OCI-LY3 (cell line): ENCODE measurements at regions not wholly inside any gene's neighbourhood (a gene's known extent, or its start where the extent isn't known, plus 50 kb on each side); places are given as distances from the start of the nearest gene placed in this dataset.

Experiments used
- H2AFZ ChIP-seq: fragments of 200-600, 300-600 bp; shearing (Covaris generic); 2 replicates; pipeline ENCODE4 v1.6.0; 2014; ENCODE audit warnings: antibody characterized with exemption, low read depth, low read length
- H3K27ac ChIP-seq: fragments of 200-600, 300-600 bp; sonication (generic); 2 replicates; pipeline ENCODE4 v1.5.1; 2014; ENCODE audit warnings: mild to moderate bottlenecking, low read length, moderate library complexity, mixed read lengths
- H3K27me3 ChIP-seq: fragments of 200-600, 300-600 bp; sonication (generic); 2 replicates; pipeline ENCODE4 v1.6.1; 2014; ENCODE audit warnings: low read depth, low read length, mixed read lengths
- H3K36me3 ChIP-seq: fragments of 200-600, 300-600 bp; sonication (generic); replicated peaks from 2 replicates; pipeline ENCODE3; 2014; ENCODE audit warnings: low read depth, low read length, mixed read lengths
- H3K4me1 ChIP-seq: fragments of 300-600, 200-600 bp; sonication (generic); 2 replicates; pipeline ENCODE4 v1.6.1; 2014; ENCODE audit warnings: low read length, mixed read lengths
- H3K4me2 ChIP-seq: fragments of 200-600, 300-600 bp; sonication (generic); 2 replicates; pipeline ENCODE4 v1.6.1; 2014; ENCODE audit warnings: low read length, mixed read lengths
- H3K4me3 ChIP-seq: fragments of 300-600, 200-600 bp; sonication (generic); 2 replicates; pipeline ENCODE4 v1.5.1; 2014; ENCODE audit warnings: antibody characterized with exemption, mild to moderate bottlenecking, low read length, moderate library complexity
- H3K79me2 ChIP-seq: fragments of 300-600, 200-600 bp; shearing (Covaris generic); 2 replicates; pipeline ENCODE4 v1.6.1; 2014; ENCODE audit warnings: mild to moderate bottlenecking, low read length, mixed read lengths
- H3K9ac ChIP-seq: fragments of 300-600, 200-600 bp; shearing (Covaris generic); 2 replicates; pipeline ENCODE4 v1.6.0; 2014; ENCODE audit warnings: mild to moderate bottlenecking, low read length, moderate library complexity
- H3K9me3 ChIP-seq: fragments of 200-600, 300-600 bp; shearing (Covaris generic); 2 replicates; pipeline ENCODE4 v1.6.1; 2014; ENCODE audit warnings: low read length, mixed read lengths; ENCODE audit not compliant: insufficient read depth
- H4K20me1 ChIP-seq: fragments of 200-600, 300-600 bp; sonication (generic); 2 replicates; pipeline ENCODE4 v1.6.1; 2016; ENCODE audit warnings: low read length, mixed read lengths; ENCODE audit not compliant: insufficient read depth
- EZH2phosphoT487 ChIP-seq: fragments of 200-600 bp; shearing (Covaris generic); IDR thresholded peaks from 2 replicates; pipeline ENCODE4 v1.6.1; 2018; ENCODE audit warnings: antibody characterized with exemption, mixed run types, low read depth
- TF ChIP-seq, protein P1 (sequence below): fragments of 200-600, 300-600 bp; sonication (generic); IDR thresholded peaks from 2 replicates; pipeline ENCODE4 v1.5.1; 2014; ENCODE audit warnings: antibody characterized with exemption, low read length, low read depth

GRCh38 chr6:48860175-48860574, 602.9 kb downstream of the MMUT start:
- TF ChIP-seq EZH2phosphoT487: no peak
- TF ChIP-seq, protein P1, sequence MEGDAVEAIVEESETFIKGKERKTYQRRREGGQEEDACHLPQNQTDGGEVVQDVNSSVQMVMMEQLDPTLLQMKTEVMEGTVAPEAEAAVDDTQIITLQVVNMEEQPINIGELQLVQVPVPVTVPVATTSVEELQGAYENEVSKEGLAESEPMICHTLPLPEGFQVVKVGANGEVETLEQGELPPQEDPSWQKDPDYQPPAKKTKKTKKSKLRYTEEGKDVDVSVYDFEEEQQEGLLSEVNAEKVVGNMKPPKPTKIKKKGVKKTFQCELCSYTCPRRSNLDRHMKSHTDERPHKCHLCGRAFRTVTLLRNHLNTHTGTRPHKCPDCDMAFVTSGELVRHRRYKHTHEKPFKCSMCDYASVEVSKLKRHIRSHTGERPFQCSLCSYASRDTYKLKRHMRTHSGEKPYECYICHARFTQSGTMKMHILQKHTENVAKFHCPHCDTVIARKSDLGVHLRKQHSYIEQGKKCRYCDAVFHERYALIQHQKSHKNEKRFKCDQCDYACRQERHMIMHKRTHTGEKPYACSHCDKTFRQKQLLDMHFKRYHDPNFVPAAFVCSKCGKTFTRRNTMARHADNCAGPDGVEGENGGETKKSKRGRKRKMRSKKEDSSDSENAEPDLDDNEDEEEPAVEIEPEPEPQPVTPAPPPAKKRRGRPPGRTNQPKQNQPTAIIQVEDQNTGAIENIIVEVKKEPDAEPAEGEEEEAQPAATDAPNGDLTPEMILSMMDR: no peak
- H4K20me1 ChIP-seq: no peaks in the 10 kb centered on the region
- no peaks in the 10 kb centered on the region for H3K4me1 ChIP-seq
- H3K36me3 ChIP-seq: peaks cover 2% of the 10 kb centered on the region
- H2AFZ ChIP-seq: no peak overlapping the region
- no peak overlapping the region for H3K4me2 ChIP-seq
- peaks cover 18% of the 10 kb centered on the region for H3K9me3 ChIP-seq
- no peak overlapping the region for H3K27ac ChIP-seq
- no peak overlapping the region for H3K4me3 ChIP-seq
- H3K9ac ChIP-seq: no peak overlapping the region
- H3K79me2 ChIP-seq: no peaks in the 10 kb centered on the region
- H3K27me3 ChIP-seq: no peaks in the 10 kb centered on the region

DNA sequence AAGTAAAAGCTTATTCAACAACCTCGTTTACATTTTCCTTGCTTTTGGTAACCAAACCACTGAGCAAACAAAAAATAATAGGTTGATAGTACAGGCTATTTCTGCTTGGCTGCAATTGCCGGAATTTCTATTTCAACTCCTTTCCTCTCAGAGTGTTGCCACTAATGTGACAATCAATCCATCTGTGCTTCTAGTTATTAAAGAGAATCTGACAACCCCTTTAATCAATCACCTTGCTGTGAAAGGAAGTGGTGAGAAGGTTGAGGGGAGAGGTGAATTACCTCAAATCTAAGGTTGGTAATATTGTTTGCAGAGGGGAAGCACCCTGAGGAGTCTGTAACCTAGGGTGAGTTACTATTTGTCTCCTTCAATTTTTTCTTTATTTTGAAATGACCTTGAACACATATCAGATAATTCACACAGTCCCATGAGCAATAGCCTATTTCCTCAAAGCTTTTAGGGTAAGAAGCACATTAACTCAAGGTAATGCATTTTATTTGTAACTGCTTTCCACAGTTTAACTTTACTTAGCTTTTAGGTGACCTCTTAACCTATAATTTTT, 603.4 kb downstream of the MMUT start:
- no peak overlapping the region for H3K9ac ChIP-seq
- no peak overlapping the region for H3K4me3 ChIP-seq
- H3K36me3 ChIP-seq: peaks cover 2% of the 10 kb centered on the region
- no peaks in the 10 kb centered on the region for H3K79me2 ChIP-seq
- peaks cover 16% of the 10 kb centered on the region for H3K9me3 ChIP-seq
- no peak overlapping the region for H2AFZ ChIP-seq
- H3K4me1 ChIP-seq: no peaks in the 10 kb centered on the region
- no peaks in the 10 kb centered on the region for H4K20me1 ChIP-seq
- no peak overlapping the region for H3K4me2 ChIP-seq
- H3K27me3 ChIP-seq: no peaks in the 10 kb centered on the region
- no peak for TF ChIP-seq EZH2phosphoT487
- TF ChIP-seq, protein P1: no peak
- H3K27ac ChIP-seq: no peak overlapping the region

DNA sequence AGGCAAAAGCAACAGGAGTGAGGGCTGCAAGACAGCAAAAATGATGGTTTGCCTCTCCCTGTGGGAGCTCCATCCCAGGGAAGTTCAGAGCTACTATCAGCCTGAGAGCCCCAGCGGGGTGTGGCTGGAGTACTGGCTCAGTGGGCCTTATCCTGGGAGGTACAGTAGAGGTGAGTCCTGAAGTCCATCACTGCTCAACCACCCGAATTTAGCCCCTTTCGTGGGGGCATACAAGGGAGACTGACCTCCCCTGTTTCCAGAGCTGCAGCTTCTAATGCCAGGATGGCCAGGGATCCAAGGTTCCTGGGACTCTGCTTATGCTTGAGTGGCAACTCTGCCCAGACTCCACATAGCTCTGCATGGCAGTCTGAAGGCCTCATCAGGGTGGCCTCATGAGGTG, 617.8 kb downstream of the MMUT start:
- Histone ChIP-seq H3K9me3 (peaks cover 11% of the 10 kb centered on the region; the same call in 1 of the 2 replicates), H3K79me2 (no peaks in the 10 kb centered on the region)

DNA sequence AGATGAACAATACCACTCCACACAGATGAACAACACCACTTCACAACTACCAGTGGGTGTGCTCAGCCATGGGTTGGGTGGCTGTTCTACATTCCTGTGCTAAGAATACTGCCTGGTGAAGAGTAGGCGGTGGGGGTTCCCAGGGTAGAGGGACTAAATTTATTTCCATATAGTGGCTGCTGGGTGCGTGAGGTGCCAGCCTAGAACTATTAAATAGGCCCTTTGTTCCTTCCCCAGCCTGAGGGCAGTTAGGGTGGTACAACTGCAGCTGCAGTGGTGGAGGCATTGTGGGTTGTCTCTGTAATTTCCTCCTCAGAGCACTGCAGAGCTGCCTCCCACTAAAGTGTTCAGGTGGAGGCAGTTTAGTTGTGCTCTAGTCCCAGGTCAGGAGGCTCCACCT, 618.4 kb downstream of the MMUT start:
- Histone ChIP-seq H2AFZ (no peak overlapping the region), H3K27ac (no peak overlapping the region), H3K4me1 (no peaks in the 10 kb centered on the region), H3K9ac (no peak overlapping the region), H3K36me3 (peaks cover 3% of the 10 kb centered on the region), H4K20me1 (no peaks in the 10 kb centered on the region), H3K4me3 (no peak overlapping the region), H3K79me2 (no peaks in the 10 kb centered on the region), H3K9me3 (peaks cover 11% of the 10 kb centered on the region; the same call in 1 of the 2 replicates), H3K27me3 (no peaks in the 10 kb centered on the region), H3K4me2 (no peak overlapping the region)
- TF ChIP-seq, protein P1: no peak
- no peak for TF ChIP-seq EZH2phosphoT487

More for the DNA sequence above, 617.8 kb downstream of the MMUT start:
- TF ChIP-seq, protein P1: no peak
- TF ChIP-seq EZH2phosphoT487: no peak
- H3K4me1 ChIP-seq: no peaks in the 10 kb centered on the region
- H2AFZ ChIP-seq: no peak overlapping the region
- H3K4me2 ChIP-seq: no peak overlapping the region
- H4K20me1 ChIP-seq: no peaks in the 10 kb centered on the region
- peaks cover 3% of the 10 kb centered on the region for H3K36me3 ChIP-seq
- H3K4me3 ChIP-seq: no peak overlapping the region
- no peaks in the 10 kb centered on the region for H3K27me3 ChIP-seq
- H3K9ac ChIP-seq: no peak overlapping the region
- H3K27ac ChIP-seq: no peak overlapping the region
